H9 (cell line): ENCODE measurements at regions not wholly inside any gene's neighbourhood (a gene's known extent, or its start where the extent isn't known, plus 50 kb on each side); places are given as distances from the start of the nearest gene placed in this dataset.
"Not testable (repeated sequence)": the region's sequence is repeated elsewhere in the genome, so short reads cannot be mapped to it uniquely, and the experiment has no call there.

Source experiments
- DNase-seq: peaks from one replicate; pipeline ENCODE4 v3.0.0-alpha.2; 2017
- H2AFZ ChIP-seq: one replicate; pipeline ENCODE4 v1.6.1; 2013; ENCODE audit warnings: mild to moderate bottlenecking, low read length, control low read depth, moderate library complexity
- H2AK5ac ChIP-seq: 2 replicates; pipeline ENCODE4 v1.6.1; 2013; ENCODE audit warnings: low read length, control low read depth, mixed read lengths; ENCODE audit not compliant: insufficient read length
- H2BK120ac ChIP-seq: one replicate; pipeline ENCODE4 v1.6.1; 2013; ENCODE audit warnings: low read depth, mild to moderate bottlenecking, low read length, control low read depth, inconsistent platforms; ENCODE audit not compliant: poor library complexity, severe bottlenecking
- H2BK12ac ChIP-seq: 2 replicates; pipeline ENCODE4 v1.6.1; 2013; ENCODE audit warnings: low read length, control low read depth, mixed read lengths, low read depth; ENCODE audit not compliant: insufficient read length
- H2BK15ac ChIP-seq: 2 replicates; pipeline ENCODE4 v1.6.1; 2013; ENCODE audit warnings: low read depth, low read length, control low read depth
- H2BK20ac ChIP-seq: one replicate; pipeline ENCODE4 v1.6.1; 2013; ENCODE audit warnings: low read depth, mild to moderate bottlenecking, low read length, control low read depth, inconsistent platforms; ENCODE audit not compliant: poor library complexity, severe bottlenecking
- H2BK5ac ChIP-seq: 2 replicates; pipeline ENCODE4 v1.6.1; 2013; ENCODE audit warnings: low read length, control low read depth, mixed read lengths; ENCODE audit not compliant: insufficient read length
- H3K14ac ChIP-seq: 2 replicates; pipeline ENCODE4 v1.6.1; 2013; ENCODE audit warnings: low read length, control low read depth; ENCODE audit not compliant: insufficient read depth
- H3K18ac ChIP-seq: 2 replicates; pipeline ENCODE4 v1.6.1; 2013; ENCODE audit warnings: low read depth, mild to moderate bottlenecking, mixed read lengths, low read length, control low read depth; ENCODE audit not compliant: insufficient read length
- H3K23ac ChIP-seq: 2 replicates; pipeline ENCODE4 v1.6.1; 2013; ENCODE audit warnings: low read length, control low read depth, mixed read lengths, low read depth; ENCODE audit not compliant: insufficient read length
- H3K23me2 ChIP-seq: 2 replicates; pipeline ENCODE4 v1.6.1; 2013; ENCODE audit warnings: low read depth, mild to moderate bottlenecking, mixed read lengths, low read length, control low read depth; ENCODE audit not compliant: insufficient read length, poor library complexity, severe bottlenecking
- H3K27ac ChIP-seq: 2 replicates; pipeline ENCODE4 v1.5.1; 2013; ENCODE audit warnings: low read length, control low read depth, mixed read lengths, low read depth; ENCODE audit not compliant: insufficient read length
- H3K27me3 ChIP-seq: 2 replicates; pipeline ENCODE4 v1.6.1; 2013; ENCODE audit warnings: low read length, control low read depth, inconsistent platforms; ENCODE audit not compliant: insufficient read depth
- H3K4ac ChIP-seq: 2 replicates; pipeline ENCODE4 v1.6.1; 2013; ENCODE audit warnings: low read depth, mild to moderate bottlenecking, control low read depth, inconsistent platforms, low read length, moderate library complexity
- H3K4me1 ChIP-seq: 2 replicates; pipeline ENCODE4 v1.6.1; 2013; ENCODE audit warnings: low read length, control low read depth, inconsistent platforms; ENCODE audit not compliant: insufficient read depth
- H3K4me2 ChIP-seq: 2 replicates; pipeline ENCODE4 v1.6.1; 2013; ENCODE audit warnings: low read length, control low read depth, mixed read lengths; ENCODE audit not compliant: insufficient read length, insufficient read depth
- H3K56ac ChIP-seq: 2 replicates; pipeline ENCODE4 v1.6.1; 2013; ENCODE audit warnings: low read depth, mild to moderate bottlenecking, mixed read lengths, low read length, control low read depth; ENCODE audit not compliant: insufficient read length
- H3K79me1 ChIP-seq: 2 replicates; pipeline ENCODE4 v1.6.1; 2013; ENCODE audit warnings: low read depth, mild to moderate bottlenecking, moderate library complexity, low read length, control low read depth, inconsistent platforms; ENCODE audit not compliant: insufficient read depth, poor library complexity, severe bottlenecking
- H3K79me2 ChIP-seq: 2 replicates; pipeline ENCODE4 v1.6.1; 2013; ENCODE audit warnings: low read length, control low read depth, inconsistent platforms; ENCODE audit not compliant: insufficient read depth
- H3K9ac ChIP-seq: 2 replicates; pipeline ENCODE4 v1.6.1; 2013; ENCODE audit warnings: low read length, control low read depth, mixed read lengths; ENCODE audit not compliant: insufficient read length; ENCODE audit errors: extremely low read depth
- H3K9me3 ChIP-seq: one replicate; pipeline ENCODE4 v1.6.1; 2013; ENCODE audit warnings: low read depth, low read length, inconsistent platforms; ENCODE audit not compliant: control insufficient read depth
- H3T11ph ChIP-seq: one replicate; pipeline ENCODE4 v1.6.1; 2013; ENCODE audit warnings: mild to moderate bottlenecking, low read length, control low read depth, inconsistent platforms
- H4K20me1 ChIP-seq: one replicate; pipeline ENCODE4 v1.6.1; 2013; ENCODE audit not compliant: control insufficient read depth, insufficient read length, insufficient read depth
- H4K5ac ChIP-seq: 2 replicates; pipeline ENCODE4 v1.6.1; 2013; ENCODE audit warnings: low read depth, mild to moderate bottlenecking, mixed read lengths, low read length, control low read depth; ENCODE audit not compliant: insufficient read length
- H4K8ac ChIP-seq: replicated peaks from 2 replicates; pipeline ENCODE4 v1.6.1; 2013; ENCODE audit warnings: low read length, control low read depth, mixed read lengths, low read depth; ENCODE audit not compliant: insufficient read length
- H4K91ac ChIP-seq: 2 replicates; pipeline ENCODE4 v1.6.1; 2013; ENCODE audit warnings: low read depth, mild to moderate bottlenecking, moderate library complexity, mixed read lengths, low read length, control low read depth; ENCODE audit not compliant: insufficient read length
- H3K27ac Mint-ChIP-seq, 3 experiments: 2 replicates in 2 of 3; 3 replicates in 1 of 3; pipeline ENCODE4 v1.8.0; 2020 to 2021; ENCODE audit warnings: mixed read lengths in 3 of 3, mild to moderate bottlenecking in 1 of 3, moderate library complexity in 1 of 3
- H3K27me3 Mint-ChIP-seq: 2 replicates; pipeline ENCODE4 v1.8.0; 2021; ENCODE audit warnings: low read depth, mild to moderate bottlenecking, moderate library complexity, mixed read lengths
- H3K36me3 Mint-ChIP-seq, 3 experiments: 2 replicates in 2 of 3; 3 replicates in 1 of 3; pipeline ENCODE4 v1.8.0; 2020 to 2021; ENCODE audit warnings: low read depth in 3 of 3, mixed read lengths in 3 of 3; ENCODE audit not compliant: insufficient read depth in 1 of 3
- H3K4me1 Mint-ChIP-seq, 2 experiments: 2 replicates each; pipeline ENCODE4 v1.8.0; 2020; ENCODE audit warnings: mixed read lengths in 2 of 2
- H3K4me3 Mint-ChIP-seq, 2 experiments: 2 replicates in 1 of 2; 3 replicates in 1 of 2; pipeline ENCODE4 v1.8.0; 2020 to 2021; ENCODE audit warnings: mild to moderate bottlenecking in 2 of 2, mixed read lengths in 2 of 2, moderate library complexity in 1 of 2
- H3K9me3 Mint-ChIP-seq, 2 experiments: 2 replicates in 1 of 2; 3 replicates in 1 of 2; pipeline ENCODE4 v1.8.0; 2020; ENCODE audit warnings: mild to moderate bottlenecking in 2 of 2, mixed read lengths in 2 of 2, moderate library complexity in 1 of 2
- WGBS: extraction: QIAGEN DNeasy Blood & Tissue Kit; methylation state at CpG from one replicate; pipeline ENCODE4 v1.1.7; 2013; ENCODE audit warnings: missing lambda C conversion rate, low lambda C conversion rate, mixed read lengths; ENCODE audit not compliant: insufficient read length; ENCODE audit errors: extremely low coverage; 5-methylcytosine and 5-hydroxymethylcytosine counted together

- not testable (repeated sequence) for H3K27ac Mint-ChIP-seq, H4K5ac ChIP-seq, H2BK120ac ChIP-seq, H3K27ac ChIP-seq, H2BK12ac ChIP-seq, H3K27me3 Mint-ChIP-seq, H4K20me1 ChIP-seq, H3K9ac ChIP-seq, H3K4me1 Mint-ChIP-seq, H3K79me1 ChIP-seq, H3K23ac ChIP-seq, H3K4ac ChIP-seq, H4K8ac ChIP-seq, DNase-seq, H2BK15ac ChIP-seq, H3K27me3 ChIP-seq, H4K91ac ChIP-seq, H3T11ph ChIP-seq, H3K23me2 ChIP-seq, H2AFZ ChIP-seq, H3K4me2 ChIP-seq, H2BK20ac ChIP-seq, H3K56ac ChIP-seq, H3K18ac ChIP-seq, H2BK5ac ChIP-seq, H2AK5ac ChIP-seq, H3K14ac ChIP-seq, H3K4me3 Mint-ChIP-seq, H3K79me2 ChIP-seq, H3K4me1 ChIP-seq
- no CpG with 5 or more reads among the region's 51 CpGs for WGBS
- peaks cover 47 to 52% of the 10 kb centered on the region in 2 experiments for H3K9me3 Mint-ChIP-seq
- H3K36me3 Mint-ChIP-seq, result peaks cover 11 to 18% (median 15%) of the 10 kb centered on the region in 3 experiments
- H3K9me3 ChIP-seq, result peaks cover 16% of the 10 kb centered on the region
Measured at GRCh38 chr14:105679959-105680735, 153.8 kb downstream of the TMEM121 start.

GRCh38 chr14:105680736-105681098, 154.3 kb downstream of the TMEM121 start:
- not testable (repeated sequence) for H3K27me3 Mint-ChIP-seq, H3K14ac ChIP-seq, H3K27me3 ChIP-seq, H2BK120ac ChIP-seq, H2BK12ac ChIP-seq, H3K27ac ChIP-seq, H2BK5ac ChIP-seq, H3K27ac Mint-ChIP-seq, H3K4me1 ChIP-seq, H3K4me3 Mint-ChIP-seq, H4K20me1 ChIP-seq, H3K4ac ChIP-seq, H2AK5ac ChIP-seq, H2AFZ ChIP-seq, H4K91ac ChIP-seq, H2BK15ac ChIP-seq, H3K79me2 ChIP-seq, H3K4me2 ChIP-seq, H3K9ac ChIP-seq, H3K23ac ChIP-seq, H3K4me1 Mint-ChIP-seq, H3K56ac ChIP-seq, H3T11ph ChIP-seq, H3K23me2 ChIP-seq, H3K18ac ChIP-seq, H4K5ac ChIP-seq, H2BK20ac ChIP-seq, H3K79me1 ChIP-seq, DNase-seq, H4K8ac ChIP-seq
- H3K9me3 ChIP-seq, result peaks cover 19% of the 10 kb centered on the region
- peaks cover 12 to 19% (median 16%) of the 10 kb centered on the region in 3 experiments for H3K36me3 Mint-ChIP-seq
- no CpG with 5 or more reads among the region's 14 CpGs for WGBS
- peaks cover 45 to 50% of the 10 kb centered on the region in 2 experiments for H3K9me3 Mint-ChIP-seq
